ENCODE measurements at regions not wholly inside any gene's neighbourhood (a gene's known extent, or its start where the extent isn't known, plus 50 kb on each side); places are given as distances from the start of the nearest gene placed in this dataset.

GRCh38 chr21:23876925-23877558, 1730.2 kb downstream of the MRPL39 start:
- Histone ChIP-seq H3K36me3 (replicated peaks in 1 of 2; ENCODE audit: control extremely low read depth in 1 of 2, control insufficient read depth in 1 of 2, extremely low read depth in 1 of 2, insufficient read depth in 2 of 2, low read length in 1 of 2) (no peaks in the 10 kb centered on the region), H3K79me2 (ENCODE audit: control insufficient read depth, insufficient read depth, low read length) (no peaks in the 10 kb centered on the region), H3K27ac (ENCODE audit: low read length in 2 of 2) (no peak overlapping the region), H2AFZ (ENCODE audit: insufficient read depth, low read depth, low read length, poor library complexity, severe bottlenecking) (no peak overlapping the region), H3K9me3 (ENCODE audit: control extremely low read depth in 1 of 3, control insufficient read depth in 2 of 3, insufficient read depth in 1 of 3, low read length in 2 of 3) (no peaks in the 10 kb centered on the region), H3K27me3 (replicated peaks in 1 of 4; ENCODE audit: control extremely low read depth in 1 of 4, control insufficient read depth in 3 of 4, insufficient read depth in 4 of 4, low read length in 3 of 4) (no peaks in the 10 kb centered on the region), H3K9ac (ENCODE audit: low read length) (no peak overlapping the region), H3K4me1 (ENCODE audit: control insufficient read depth in 2 of 2, insufficient read depth in 2 of 2, low read length in 2 of 2) (no peaks in the 10 kb centered on the region), H3K4me3 (ENCODE audit: control extremely low read depth in 1 of 5, extremely low read depth in 1 of 5, insufficient read depth in 1 of 5, low read depth in 2 of 5, low read length in 4 of 5) (no peak overlapping the region), H4K20me1 (ENCODE audit: control insufficient read depth, insufficient read depth, low read length, poor library complexity, severe bottlenecking) (no peaks in the 10 kb centered on the region), H3K4me2 (replicated peaks; ENCODE audit: low read depth, low read length, poor library complexity, severe bottlenecking) (no peak overlapping the region)
- H3K9me3 Mint-ChIP-seq (ENCODE audit: insufficient read depth) = no peaks in the 10 kb centered on the region
- no peak overlapping the region for H3K4me3 Mint-ChIP-seq
- CTCF ChIA-PET = no interaction called here
- no peak for DNase-seq
- no peaks in the 10 kb centered on the region for H3K27me3 Mint-ChIP-seq
- ATAC-seq (ENCODE audit: low read depth) = no peak
- H3K4me1 Mint-ChIP-seq = no peaks in the 10 kb centered on the region
- no peak overlapping the region for H3K27ac Mint-ChIP-seq
- POLR2A ChIA-PET = no interaction called here
- WGBS (ENCODE audit: insufficient coverage) = 100% methylated on average over 3 of the region's 5 CpGs
- intact Hi-C loops (cut with micrococcal nuclease) = no loop called here
- TF ChIP-seq, protein P1, sequence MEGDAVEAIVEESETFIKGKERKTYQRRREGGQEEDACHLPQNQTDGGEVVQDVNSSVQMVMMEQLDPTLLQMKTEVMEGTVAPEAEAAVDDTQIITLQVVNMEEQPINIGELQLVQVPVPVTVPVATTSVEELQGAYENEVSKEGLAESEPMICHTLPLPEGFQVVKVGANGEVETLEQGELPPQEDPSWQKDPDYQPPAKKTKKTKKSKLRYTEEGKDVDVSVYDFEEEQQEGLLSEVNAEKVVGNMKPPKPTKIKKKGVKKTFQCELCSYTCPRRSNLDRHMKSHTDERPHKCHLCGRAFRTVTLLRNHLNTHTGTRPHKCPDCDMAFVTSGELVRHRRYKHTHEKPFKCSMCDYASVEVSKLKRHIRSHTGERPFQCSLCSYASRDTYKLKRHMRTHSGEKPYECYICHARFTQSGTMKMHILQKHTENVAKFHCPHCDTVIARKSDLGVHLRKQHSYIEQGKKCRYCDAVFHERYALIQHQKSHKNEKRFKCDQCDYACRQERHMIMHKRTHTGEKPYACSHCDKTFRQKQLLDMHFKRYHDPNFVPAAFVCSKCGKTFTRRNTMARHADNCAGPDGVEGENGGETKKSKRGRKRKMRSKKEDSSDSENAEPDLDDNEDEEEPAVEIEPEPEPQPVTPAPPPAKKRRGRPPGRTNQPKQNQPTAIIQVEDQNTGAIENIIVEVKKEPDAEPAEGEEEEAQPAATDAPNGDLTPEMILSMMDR (IDR thresholded peaks at IDR 0.05) = no peak
- TF ChIP-seq EZH2 (IDR thresholded peaks at IDR 0.05; ENCODE audit: borderline replicate concordance, insufficient read depth, low read depth, low read length, poor library complexity, severe bottlenecking) = no peak

GRCh38 chr21:23874271-23874670, 1733.0 kb downstream of the MRPL39 start:
- no peak overlapping the region for H3K4me2 ChIP-seq (replicated peaks; ENCODE audit: low read depth, low read length, poor library complexity, severe bottlenecking)
- H3K4me1 ChIP-seq (ENCODE audit: control insufficient read depth in 2 of 2, insufficient read depth in 2 of 2, low read length in 2 of 2) = no peaks in the 10 kb centered on the region
- H3K9me3 Mint-ChIP-seq (ENCODE audit: insufficient read depth) = no peaks in the 10 kb centered on the region
- DNase-seq (no peak), ATAC-seq (ENCODE audit: low read depth) (no peak)
- no peaks in the 10 kb centered on the region for H3K36me3 ChIP-seq (replicated peaks in 1 of 2; ENCODE audit: control extremely low read depth in 1 of 2, control insufficient read depth in 1 of 2, extremely low read depth in 1 of 2, insufficient read depth in 2 of 2, low read length in 1 of 2)
- H3K79me2 ChIP-seq (ENCODE audit: control insufficient read depth, insufficient read depth, low read length) = no peaks in the 10 kb centered on the region
- H3K27me3 ChIP-seq (replicated peaks in 1 of 4; ENCODE audit: control extremely low read depth in 1 of 4, control insufficient read depth in 3 of 4, insufficient read depth in 4 of 4, low read length in 3 of 4) = no peaks in the 10 kb centered on the region
- no peaks in the 10 kb centered on the region for H3K9me3 ChIP-seq (ENCODE audit: control extremely low read depth in 1 of 3, control insufficient read depth in 2 of 3, insufficient read depth in 1 of 3, low read length in 2 of 3)
- H3K4me3 ChIP-seq (ENCODE audit: control extremely low read depth in 1 of 5, extremely low read depth in 1 of 5, insufficient read depth in 1 of 5, low read depth in 2 of 5, low read length in 4 of 5) = no peak overlapping the region
- H4K20me1 ChIP-seq (ENCODE audit: control insufficient read depth, insufficient read depth, low read length, poor library complexity, severe bottlenecking) = no peaks in the 10 kb centered on the region
- intact Hi-C loops (cut with micrococcal nuclease) = no loop called here
- no peaks in the 10 kb centered on the region for H3K27me3 Mint-ChIP-seq
- no peak overlapping the region for H3K9ac ChIP-seq (ENCODE audit: low read length)
- no peak overlapping the region for H2AFZ ChIP-seq (ENCODE audit: insufficient read depth, low read depth, low read length, poor library complexity, severe bottlenecking)
- TF ChIP-seq, protein P1 (IDR thresholded peaks at IDR 0.05) = no peak
- no peak for TF ChIP-seq EZH2 (IDR thresholded peaks at IDR 0.05; ENCODE audit: borderline replicate concordance, insufficient read depth, low read depth, low read length, poor library complexity, severe bottlenecking)
- no peak overlapping the region for H3K27ac Mint-ChIP-seq
- ChIA-PET POLR2A (no interaction called here), CTCF (no interaction called here)
- no peaks in the 10 kb centered on the region for H3K4me1 Mint-ChIP-seq
- H3K4me3 Mint-ChIP-seq = no peak overlapping the region
- WGBS (ENCODE audit: insufficient coverage) = no CpG with 5 or more reads among the region's 3 CpGs
- H3K27ac ChIP-seq (ENCODE audit: low read length in 2 of 2) = no peak overlapping the region

Measured in B cell (primary cell).